HEK293T (cell line): ENCODE measurements at regions not wholly inside any gene's neighbourhood (a gene's known extent, or its start where the extent isn't known, plus 50 kb on each side); places are given as distances from the start of the nearest gene placed in this dataset.

Experiments
- ARNT ChIP-seq: fragments of 450-650 bp; IDR thresholded peaks from 2 replicates; pipeline ENCODE4 v1.6.1; 2017; ENCODE audit warnings: mild to moderate bottlenecking
- CTBP1 ChIP-seq: fragments of 450-650 bp; IDR thresholded peaks from 2 replicates; pipeline ENCODE4 v1.6.1; 2016; ENCODE audit warnings: borderline replicate concordance
- ELF4 ChIP-seq: fragments of 450-650 bp; IDR thresholded peaks from 2 replicates; pipeline ENCODE4 v1.6.1; 2017; ENCODE audit warnings: antibody characterized with exemption
- FOXA1 ChIP-seq: fragments of 450-650 bp; IDR thresholded peaks from 2 replicates; pipeline ENCODE4 v1.6.1; 2016; ENCODE audit warnings: mild to moderate bottlenecking
- FOXK2 ChIP-seq: fragments of 450-650 bp; IDR thresholded peaks from 2 replicates; pipeline ENCODE4 v1.6.1; 2016; ENCODE audit warnings: mild to moderate bottlenecking
- HDGF ChIP-seq: fragments of 450-650 bp; IDR thresholded peaks from 2 replicates; pipeline ENCODE4 v1.6.1; 2017; ENCODE audit warnings: antibody characterized with exemption, borderline replicate concordance
- L3MBTL2 ChIP-seq: fragments of 450-650 bp; conservative IDR thresholded peaks from 2 replicates; pipeline ENCODE4 v1.6.1; 2016; ENCODE audit warnings: mild to moderate bottlenecking

GRCh38 chr4:170705907-170706306 is 616.2 kb upstream of the AADAT start:
- TF ChIP-seq FOXA1 (no peak), FOXK2 (no peak), ARNT (no peak), CTBP1 (no peak), HDGF (no peak), L3MBTL2 (no peak), ELF4 (no peak)
